NCI-H2196 (cell line): ENCODE measurements at regions not wholly inside any gene's neighbourhood (a gene's known extent, or its start where the extent isn't known, plus 50 kb on each side); places are given as distances from the start of the nearest gene placed in this dataset.

Source experiments
- DNase-seq: peaks from one replicate; lab custom pipeline; 2025; ENCODE audit not compliant: unreplicated experiment; lab: John Stamatoyannopoulos, UW

DNA sequence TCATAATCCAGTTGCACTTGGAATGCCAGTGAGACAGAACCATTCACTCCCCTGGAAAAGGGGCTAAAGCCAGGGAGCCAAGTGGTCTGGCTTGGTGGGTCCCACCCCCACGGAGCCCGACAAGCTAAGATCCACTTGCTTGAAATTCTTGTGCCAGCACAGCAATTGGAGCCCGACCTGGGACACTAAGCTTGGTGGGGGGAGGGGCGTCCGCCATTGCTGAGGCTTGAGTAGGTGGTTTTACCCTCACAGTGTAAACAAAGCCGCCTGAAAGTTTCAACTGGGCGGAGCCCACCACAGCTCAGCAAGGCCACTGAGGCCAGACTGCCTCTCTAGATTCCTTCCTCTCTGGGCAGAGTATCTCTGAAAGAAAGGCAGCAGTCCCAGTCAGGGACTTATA lies 200.7 kb upstream of the NPSR1 start:
- DNase-seq: no peak

DNA sequence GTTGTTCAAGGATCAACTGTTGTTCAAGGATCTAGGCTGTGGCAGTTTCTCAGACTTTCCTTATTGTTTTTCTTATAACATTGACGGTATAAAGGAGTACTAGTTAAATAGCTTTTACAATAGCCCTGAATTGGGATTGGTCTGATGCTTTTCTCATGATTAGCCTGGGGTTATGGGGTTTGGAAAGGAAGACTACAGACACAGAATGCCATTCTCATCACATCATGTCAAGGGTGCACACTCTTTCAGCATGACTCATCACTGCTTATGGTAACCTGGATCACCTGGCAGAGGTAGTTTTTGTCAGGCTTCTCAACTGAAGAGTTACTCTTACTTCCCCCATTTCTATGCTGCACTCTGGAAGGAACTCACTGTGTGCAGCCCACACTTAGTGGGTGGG lies 194.2 kb upstream of the NPSR1 start:
- no peak for DNase-seq

DNA sequence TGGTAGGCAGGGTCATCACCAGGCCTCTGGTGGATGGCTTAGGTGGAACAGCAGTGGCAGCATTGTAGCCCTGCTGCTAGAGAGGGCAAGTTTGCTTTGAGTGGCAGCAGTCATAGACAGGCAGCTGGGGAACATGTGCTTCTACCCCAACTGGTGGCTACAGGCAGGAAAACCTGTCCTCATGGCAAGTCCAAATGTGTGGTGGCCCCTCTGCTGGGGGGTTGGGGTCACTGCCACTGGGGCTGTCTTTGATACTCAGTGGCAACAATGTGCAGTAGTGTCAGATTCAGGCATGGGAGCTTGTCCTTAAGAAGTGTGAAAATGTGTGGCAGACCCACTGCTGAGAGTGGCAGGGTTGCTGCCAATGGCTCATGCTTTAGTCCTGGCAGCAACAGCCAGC lies 186.2 kb upstream of the NPSR1 start:
- no peak for DNase-seq

DNA sequence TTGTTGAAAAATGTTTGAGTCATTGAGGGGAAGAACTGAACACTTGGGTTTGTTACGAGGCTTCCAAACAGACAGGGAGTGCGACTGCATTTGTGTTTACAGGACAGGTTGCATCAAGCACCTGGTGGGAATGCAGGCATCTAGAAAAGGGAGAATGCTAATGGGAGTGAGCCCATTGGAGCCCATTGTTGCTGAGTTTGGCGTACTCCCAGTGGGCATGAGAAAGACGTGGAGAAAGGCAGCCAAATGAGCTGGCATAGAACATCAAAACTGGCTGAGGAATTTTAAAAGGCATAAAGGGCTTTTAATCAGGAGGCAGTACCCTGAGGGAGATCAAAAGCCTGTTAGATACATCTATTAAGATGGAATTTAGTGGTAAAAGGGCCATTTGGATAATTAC lies 171.6 kb upstream of the NPSR1 start:
- no peak for DNase-seq

DNA sequence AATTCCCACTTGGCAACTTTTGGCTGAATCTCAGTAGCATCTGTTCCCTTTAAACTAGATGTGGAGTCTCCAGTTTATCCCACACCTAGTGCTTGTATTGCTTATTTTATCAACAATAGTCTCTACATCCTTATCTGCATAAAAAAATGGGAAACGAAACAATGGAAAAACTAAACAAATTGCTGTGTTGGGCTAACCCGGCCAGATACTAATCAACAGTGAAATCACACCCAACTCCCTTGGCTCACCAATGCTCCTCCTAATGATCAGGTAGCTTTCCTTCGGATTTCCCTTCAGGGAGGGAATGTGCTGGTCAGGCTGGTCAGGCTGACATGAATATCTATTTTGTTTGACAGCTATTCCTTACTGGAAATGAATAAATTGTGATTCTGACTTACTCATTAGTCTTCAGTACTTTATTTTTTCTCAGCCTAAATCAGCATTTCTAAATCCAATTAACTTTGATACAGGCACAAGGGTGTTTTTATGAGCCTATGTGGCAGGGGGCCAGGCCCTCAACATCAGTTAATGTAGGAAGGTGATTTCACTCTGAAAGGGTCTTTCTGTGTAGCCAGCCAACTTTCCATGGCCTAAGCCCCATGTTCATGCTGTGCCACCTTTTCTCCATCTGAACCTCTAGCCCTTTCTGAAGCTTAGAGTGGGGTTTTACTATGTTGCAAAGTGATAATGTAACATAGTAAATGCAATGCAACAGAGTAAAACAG lies 170.5 kb upstream of the NPSR1 start:
- DNase-seq: no peak

DNA sequence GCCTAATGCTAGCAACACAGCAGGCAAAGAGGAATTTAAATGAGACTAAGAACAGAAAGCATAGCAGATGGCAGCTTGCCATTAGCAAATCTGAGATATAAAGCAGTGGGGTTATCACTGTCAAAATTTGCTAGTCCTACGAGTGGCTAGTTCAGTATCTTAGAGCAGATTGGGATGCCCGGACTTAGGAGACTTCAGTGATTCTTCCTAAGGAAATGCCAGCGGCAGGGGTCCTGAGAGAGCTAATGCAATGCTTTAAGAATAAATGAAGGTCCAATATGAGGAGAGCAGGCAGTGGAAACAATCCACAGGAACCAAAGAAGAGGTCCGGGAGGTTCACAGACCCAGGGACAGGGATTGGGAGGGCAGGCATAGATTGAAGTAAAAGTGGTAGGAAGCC lies 169.3 kb upstream of the NPSR1 start:
- DNase-seq: no peak

DNA sequence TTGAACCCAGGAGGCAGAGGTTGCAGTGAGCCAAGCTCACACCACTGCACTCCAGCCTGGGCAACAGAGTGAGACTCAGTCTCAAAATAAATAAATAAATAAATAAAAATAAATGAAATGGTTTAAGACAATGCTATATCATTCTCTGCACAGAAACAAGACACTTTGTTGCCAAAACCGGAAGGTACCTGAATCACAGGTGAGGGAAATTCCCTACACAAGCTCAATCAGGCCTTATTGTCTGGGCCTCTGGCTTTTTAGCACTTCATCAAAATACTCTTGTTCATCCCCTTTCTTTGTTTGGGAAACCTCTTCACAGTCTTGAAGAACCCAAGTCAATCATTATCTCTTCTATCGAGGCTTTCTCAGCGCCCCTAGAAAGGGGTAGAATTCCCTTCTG lies 166.1 kb upstream of the NPSR1 start:
- no peak for DNase-seq

DNA sequence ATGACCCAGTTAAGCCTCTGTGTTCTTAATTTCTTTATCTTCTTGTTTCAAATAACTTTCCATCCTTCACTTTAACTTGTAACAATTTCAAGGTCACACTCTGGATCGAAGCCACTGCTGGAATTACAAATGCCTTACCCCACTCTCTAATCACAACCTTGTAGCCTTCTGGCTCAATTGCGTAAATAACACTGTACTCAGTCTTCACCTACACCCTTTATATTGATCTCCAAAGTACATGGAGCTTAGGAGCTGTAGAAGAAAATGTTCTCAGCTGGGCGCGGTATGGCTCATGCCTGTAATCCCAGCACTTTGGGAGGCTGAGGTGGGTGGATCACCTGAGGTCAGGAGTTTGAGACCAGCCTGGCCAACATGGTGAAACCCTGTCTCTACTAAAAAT lies 164.3 kb upstream of the NPSR1 start:
- no peak for DNase-seq

DNA sequence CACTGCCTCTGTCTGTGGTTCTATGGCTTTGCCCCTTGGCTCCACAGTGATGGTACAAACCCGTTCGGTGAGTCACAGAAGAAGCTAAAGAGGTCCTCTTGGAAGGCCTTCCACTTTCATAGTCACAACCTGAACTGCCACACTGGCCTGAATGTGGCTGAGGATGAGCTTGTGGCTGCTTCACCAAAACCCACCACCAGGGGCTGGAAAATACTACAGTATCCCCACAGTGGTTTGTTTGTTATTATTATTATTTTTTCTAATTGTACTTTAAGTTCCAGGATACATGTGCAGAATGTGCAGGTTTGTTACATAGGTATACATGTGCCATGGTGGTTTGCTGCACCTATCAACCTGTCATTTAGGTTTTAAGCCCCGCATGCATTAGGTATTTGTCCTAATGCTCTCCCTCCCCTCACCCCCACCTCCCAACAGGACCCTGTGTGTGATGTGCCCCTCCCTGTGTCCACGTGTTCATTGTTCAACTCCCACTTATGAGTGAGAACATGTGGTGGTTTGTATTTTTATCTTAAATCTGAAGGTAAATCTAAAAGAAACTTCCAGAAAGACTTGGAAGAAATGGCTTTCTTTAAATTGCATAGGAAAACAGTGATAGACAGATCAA lies 160.8 kb upstream of the NPSR1 start:
- DNase-seq: no peak

DNA sequence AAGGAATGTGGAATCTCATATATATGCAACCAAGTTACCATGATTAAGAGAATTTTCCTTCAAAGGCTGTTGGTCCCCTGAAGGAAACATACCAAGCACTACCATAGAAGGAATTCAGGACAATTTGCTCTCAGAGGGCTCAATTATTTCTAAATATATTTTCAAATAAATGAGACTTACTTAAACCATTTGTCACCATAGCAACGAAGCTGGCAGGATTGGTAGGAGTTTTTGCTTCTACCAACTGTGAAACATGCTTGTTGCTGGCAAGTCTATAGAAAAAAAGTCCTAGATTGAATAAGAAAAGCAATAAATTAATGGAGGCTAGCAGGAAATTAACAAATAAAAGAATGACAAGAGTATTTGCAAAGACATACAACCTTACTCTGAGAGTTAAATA lies 156.9 kb upstream of the NPSR1 start:
- DNase-seq: no peak

DNA sequence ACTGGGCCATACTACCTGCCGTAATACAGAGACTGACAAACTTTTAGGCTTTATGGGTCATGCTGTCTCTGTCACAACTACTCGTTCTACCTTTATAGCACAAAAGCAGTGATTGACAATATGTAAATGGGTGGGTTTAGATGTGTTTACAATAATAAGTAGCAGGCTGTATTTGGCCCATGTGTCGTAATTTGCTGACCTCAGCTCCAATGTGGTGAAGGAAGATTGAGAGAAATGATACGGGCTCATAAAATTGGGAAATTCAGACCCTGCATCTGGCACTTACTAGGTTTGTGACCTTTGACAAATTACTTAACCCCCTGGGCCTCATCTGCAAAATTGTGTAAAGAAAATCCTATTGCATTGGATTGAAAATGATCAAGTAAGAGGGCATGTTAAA lies 150.8 kb upstream of the NPSR1 start:
- DNase-seq: no peak

DNA sequence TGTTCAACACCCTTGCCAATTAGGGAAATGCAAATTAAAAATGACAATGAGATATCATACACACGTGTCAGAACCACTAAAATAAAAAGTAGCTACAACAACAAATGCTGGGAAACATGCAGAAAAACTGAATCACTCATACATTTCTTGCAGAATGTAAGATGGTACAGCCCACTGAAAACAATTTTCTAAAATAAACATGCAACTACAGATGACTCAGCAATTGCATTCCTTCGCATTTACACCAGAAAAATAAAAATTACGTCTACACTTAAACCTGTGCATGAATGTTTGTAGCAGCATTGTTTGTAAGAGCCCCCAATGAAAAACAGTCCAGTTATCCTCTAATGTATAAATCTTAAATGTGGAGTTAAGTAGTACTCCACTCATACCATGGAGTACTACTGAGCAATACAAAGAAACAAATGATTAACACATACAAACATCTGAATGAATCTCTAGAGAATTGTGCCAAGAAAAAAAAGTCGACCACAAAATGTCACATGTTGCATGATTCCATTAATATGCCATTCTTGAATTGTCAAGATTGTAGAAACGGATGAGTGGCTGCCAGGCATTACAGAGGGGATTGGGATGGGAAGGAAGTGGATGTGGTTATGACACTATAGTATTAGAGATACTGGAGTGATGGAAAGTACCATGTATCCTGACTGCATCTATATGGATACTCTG lies 134.6 kb upstream of the NPSR1 start:
- no peak for DNase-seq

DNA sequence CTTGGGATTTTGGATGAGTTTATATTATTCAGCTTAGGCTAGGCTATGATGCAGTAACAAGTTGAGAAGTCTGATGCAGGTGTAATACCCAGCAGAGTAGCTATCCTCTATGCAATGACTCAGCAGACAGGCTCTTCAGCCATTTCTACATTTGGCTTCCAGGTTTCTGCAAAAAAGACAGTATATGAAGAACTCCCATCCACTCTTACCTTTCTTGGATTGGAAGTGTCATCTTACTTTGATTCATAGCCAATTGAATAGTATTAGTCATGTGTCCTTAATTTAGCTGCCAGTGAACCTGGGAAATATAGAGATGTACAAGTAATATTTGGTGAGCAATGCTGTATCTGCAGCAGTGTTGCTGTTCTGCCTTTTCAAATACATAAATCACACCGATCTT lies 127.8 kb upstream of the NPSR1 start:
- DNase-seq: no peak

DNA sequence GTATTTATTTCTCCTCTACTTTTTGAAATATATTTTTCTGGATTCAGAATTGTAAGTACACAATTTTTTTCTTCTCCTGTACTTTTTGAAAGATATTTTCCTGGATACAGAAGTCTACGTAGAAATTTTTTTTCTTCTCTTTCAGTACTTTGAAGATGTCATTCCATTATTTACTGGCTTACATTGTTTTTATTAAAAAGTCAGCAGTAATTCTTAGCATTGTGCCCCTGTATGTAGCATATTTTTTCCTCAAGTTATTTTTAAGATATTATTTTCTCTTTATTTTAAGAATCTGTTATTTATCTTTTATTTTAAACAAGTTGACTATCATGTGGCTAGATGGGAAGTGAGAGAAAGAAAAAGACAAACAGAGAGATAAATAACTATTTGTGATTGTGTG lies 119.0 kb upstream of the NPSR1 start:
- no peak for DNase-seq

DNA sequence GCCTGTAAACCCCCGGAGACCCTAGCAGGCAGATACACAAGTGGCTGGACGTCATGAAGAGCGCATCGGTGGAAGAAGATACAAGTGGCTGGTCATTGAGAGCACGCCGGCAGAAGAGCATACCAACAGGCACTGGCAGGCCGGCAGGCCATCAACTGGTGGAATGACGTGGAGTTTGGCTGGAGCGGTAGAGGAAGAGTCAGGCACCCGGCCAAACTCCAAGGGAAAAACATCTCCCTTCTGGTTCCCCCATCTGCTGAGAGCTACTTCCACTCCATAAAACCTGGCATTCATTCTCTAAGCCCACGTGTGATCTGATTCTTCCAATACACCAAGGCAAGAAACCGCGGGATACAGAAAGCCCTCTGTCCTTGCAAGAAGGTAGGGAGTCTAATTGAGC lies 113.4 kb upstream of the NPSR1 start:
- DNase-seq: no peak

DNA sequence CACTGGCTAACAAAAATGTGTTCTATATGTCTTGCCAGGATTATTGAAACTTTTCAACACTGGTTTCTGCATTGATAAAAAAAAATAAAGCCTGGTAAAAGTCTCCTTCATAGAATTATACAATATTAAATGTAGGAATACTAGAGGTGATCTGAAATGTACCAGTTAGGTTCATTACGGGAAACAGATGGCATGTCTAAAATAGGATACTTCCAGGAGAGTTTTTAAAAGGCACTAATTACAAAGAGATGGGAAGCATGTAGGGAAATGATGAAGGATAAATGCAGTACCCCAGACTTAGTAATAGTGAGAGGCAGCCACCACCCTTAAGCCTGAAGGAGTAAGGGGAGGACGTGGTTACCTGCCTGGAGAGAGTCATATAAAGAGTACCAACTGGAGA lies 107.0 kb upstream of the NPSR1 start:
- DNase-seq: no peak

DNA sequence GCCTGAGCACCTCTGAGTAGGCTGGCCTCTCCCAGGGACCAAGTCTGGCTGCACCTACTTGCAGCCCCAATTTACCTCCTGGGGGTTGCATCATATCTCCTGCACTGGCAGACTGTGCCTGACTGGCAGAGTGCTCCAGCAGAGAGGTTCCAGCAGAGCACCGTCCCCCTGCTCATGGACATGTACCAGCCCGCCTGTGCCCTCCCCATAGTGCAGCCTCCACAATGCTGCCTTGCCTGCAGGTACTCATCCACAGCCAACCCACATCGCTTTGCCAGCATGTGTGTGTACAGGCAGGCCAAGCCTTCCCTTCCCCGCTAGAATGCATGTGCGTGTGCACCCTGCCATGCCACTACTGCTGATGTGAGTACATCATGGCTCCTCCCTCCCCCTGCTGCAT lies 105.5 kb upstream of the NPSR1 start:
- no peak for DNase-seq

DNA sequence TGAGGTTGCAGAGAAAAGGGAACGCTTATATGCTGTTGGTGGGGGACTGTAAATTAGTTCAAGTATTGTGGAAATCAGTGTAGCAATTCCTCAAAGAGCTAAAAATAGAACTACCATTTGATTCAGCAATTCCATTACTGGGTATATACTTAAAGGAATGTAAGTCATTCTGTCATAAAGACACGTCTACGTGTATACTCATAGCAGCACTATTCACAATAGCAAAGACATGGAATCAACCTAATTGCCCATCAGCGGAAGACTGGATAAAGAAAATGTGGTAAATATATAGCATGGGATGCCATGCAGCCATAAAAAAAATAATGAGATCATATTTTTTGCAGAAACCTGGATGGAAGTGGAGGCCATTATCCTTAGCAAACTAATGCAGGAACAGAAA lies 100.0 kb upstream of the NPSR1 start:
- DNase-seq: no peak

DNA sequence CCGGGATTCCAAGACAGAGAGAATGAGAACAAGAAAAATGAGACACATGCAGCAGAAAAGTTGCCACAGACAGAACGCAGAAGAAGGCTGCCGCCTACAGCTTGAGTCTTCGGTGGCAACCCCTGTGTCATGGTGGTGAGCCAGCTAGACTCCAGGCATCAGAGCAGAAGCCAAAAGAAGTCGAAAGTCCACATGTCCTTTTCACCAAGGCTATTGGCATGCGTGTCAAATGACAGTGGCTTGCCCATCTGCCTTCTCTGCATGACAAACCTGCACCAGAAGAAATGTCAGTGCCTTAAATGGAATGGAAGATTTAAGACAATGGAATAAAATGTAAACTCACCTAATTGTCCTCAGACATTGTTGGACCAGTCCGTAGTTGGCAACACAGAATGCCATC lies 93.9 kb upstream of the NPSR1 start:
- DNase-seq: no peak

DNA sequence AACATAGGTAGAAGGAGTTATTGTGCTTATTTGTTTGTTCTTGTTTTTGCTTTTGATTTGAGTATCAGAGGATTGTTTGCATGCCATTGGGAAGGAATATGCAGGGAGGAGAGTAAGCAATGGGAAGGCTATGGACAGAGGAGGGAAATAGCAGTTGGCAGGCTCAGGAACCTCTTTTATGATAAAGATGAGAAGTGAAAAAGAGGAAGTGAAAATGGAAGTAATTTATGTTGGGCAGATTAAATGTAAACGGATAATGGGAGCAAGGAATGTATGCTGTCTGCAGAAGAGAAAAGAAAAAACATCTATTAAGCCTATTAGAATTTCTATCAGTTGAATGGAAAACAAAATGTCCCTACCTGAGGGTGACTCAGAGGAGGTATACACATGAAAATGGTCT lies 90.1 kb upstream of the NPSR1 start:
- DNase-seq: no peak

DNA sequence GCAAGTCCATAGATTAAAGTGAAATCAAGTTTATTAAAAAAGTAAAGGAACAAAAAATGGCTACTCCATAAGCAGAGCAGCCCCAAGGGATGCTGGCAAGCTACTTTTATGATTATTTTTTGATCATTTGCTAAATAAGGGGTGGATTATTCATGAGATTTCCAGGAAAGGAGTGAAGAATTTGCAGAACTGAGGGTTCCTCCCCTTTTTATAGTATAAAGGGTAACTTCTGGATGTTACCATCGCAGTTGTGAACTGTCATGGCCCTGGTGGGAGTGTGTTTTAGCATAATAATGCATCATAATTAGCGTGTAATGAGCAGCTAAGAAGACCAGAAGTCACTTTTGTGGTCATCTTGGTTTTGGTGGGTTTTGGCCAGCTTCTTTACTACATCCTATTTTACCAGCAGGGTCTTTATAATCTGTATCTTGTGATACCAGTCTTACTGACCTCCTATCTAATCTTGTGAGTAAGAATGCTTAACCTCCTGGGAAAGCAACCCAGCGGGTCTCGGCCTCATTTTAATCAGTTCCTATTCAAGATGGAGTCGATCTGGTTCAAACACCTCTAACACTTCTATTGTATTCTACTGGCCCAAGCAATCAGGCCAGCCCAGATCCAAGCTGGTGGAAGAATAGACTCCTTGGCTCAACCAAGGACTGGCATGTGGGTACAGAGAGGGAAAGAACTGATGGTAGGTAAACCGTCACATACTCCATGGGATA lies 87.9 kb upstream of the NPSR1 start:
- no peak for DNase-seq

DNA sequence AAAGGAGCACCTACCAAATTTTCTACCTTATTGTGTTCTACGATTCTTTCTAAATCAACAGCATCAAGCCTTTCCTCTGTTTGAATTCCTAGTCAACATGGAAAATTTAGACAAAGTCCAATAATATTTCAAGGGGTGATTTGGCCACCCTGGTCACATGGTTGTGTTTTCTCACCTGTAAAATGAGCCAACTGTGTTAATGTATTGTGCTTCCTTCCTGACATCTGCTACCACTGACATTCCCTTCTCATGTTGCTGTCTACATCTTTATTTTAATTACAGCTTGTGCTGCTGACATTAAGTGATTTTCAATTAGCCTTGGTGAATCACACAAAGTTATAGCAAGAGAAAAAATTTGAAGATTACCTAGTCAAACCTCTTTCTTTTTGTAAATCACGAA lies 83.0 kb upstream of the NPSR1 start:
- no peak for DNase-seq
